ENCODE measurements at regions not wholly inside any gene's neighbourhood (a gene's known extent, or its start where the extent isn't known, plus 50 kb on each side); places are given as distances from the start of the nearest gene placed in this dataset.

DNA sequence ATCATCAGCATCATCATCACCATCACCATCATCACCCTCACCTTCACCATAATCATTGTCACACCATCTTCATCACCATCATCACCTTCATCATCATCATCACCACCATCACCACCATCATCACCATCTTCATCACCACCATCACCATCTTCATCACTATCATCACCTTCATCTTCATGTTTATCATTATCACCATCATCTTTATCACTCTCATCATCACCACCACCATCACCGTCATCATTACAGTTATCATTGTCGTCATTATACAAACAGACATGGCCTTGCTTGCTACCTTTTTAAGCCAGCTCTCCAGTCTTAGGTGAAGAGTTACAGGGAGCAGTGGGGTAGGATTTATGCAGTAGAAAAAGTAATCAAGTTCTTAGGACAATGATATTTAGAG lies 114.9 kb downstream of the IRF8 start:
- Histone ChIP-seq H3K4me3 (no peak overlapping the region), H3K9me3 (no peaks in the 10 kb centered on the region), H3K4me1 (peaks cover 6% of the 10 kb centered on the region), H3K36me3 (no peaks in the 10 kb centered on the region), H3K27ac (no peak overlapping the region), H3K27me3 (ENCODE audit: low read depth) (peaks cover 11% of the 10 kb centered on the region)
- TF ChIP-seq, protein P1, sequence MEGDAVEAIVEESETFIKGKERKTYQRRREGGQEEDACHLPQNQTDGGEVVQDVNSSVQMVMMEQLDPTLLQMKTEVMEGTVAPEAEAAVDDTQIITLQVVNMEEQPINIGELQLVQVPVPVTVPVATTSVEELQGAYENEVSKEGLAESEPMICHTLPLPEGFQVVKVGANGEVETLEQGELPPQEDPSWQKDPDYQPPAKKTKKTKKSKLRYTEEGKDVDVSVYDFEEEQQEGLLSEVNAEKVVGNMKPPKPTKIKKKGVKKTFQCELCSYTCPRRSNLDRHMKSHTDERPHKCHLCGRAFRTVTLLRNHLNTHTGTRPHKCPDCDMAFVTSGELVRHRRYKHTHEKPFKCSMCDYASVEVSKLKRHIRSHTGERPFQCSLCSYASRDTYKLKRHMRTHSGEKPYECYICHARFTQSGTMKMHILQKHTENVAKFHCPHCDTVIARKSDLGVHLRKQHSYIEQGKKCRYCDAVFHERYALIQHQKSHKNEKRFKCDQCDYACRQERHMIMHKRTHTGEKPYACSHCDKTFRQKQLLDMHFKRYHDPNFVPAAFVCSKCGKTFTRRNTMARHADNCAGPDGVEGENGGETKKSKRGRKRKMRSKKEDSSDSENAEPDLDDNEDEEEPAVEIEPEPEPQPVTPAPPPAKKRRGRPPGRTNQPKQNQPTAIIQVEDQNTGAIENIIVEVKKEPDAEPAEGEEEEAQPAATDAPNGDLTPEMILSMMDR (IDR thresholded peaks at IDR 0.05), result no peak
- intact Hi-C loops (cut with DNase I), result loop anchor here (10.0 kb wide), 1 partner anchor 189 kb away; no protein-coding TSS in a partner anchor
- no peak for DNase-seq
- no peak for ATAC-seq

DNA sequence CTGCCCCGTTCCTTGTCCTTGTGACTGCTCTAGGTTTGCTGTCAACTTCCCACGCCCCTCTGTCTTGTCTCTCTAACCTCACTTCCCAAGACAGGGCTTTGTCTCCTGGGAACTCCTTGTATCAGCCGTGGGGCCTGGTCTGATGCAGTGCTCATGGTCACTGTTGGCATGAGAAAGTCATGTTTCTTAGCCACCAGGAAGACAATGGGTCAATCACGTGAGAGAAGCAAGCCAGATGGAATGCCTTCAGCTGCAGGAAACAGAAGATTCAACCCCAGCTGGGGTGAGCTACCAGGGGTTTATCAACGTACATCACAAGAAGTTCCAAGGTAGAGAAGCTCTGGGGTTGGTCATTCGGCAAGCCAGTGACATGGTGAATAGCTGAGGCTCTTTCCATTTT lies 116.6 kb downstream of the IRF8 start:
- TF ChIP-seq, protein P1 (IDR thresholded peaks at IDR 0.05), result no peak
- intact Hi-C loops (cut with DNase I), result loop anchor here (10.0 kb wide), 1 partner anchor 191 kb away; no protein-coding TSS in a partner anchor
- Histone ChIP-seq H3K27me3 (ENCODE audit: low read depth) (peaks cover 17% of the 10 kb centered on the region), H3K9me3 (peaks cover 6% of the 10 kb centered on the region), H3K36me3 (no peaks in the 10 kb centered on the region), H3K27ac (no peak overlapping the region), H3K4me3 (no peak overlapping the region), H3K4me1 (peaks cover 6% of the 10 kb centered on the region)
- ATAC-seq (no peak), DNase-seq (no peak)

DNA sequence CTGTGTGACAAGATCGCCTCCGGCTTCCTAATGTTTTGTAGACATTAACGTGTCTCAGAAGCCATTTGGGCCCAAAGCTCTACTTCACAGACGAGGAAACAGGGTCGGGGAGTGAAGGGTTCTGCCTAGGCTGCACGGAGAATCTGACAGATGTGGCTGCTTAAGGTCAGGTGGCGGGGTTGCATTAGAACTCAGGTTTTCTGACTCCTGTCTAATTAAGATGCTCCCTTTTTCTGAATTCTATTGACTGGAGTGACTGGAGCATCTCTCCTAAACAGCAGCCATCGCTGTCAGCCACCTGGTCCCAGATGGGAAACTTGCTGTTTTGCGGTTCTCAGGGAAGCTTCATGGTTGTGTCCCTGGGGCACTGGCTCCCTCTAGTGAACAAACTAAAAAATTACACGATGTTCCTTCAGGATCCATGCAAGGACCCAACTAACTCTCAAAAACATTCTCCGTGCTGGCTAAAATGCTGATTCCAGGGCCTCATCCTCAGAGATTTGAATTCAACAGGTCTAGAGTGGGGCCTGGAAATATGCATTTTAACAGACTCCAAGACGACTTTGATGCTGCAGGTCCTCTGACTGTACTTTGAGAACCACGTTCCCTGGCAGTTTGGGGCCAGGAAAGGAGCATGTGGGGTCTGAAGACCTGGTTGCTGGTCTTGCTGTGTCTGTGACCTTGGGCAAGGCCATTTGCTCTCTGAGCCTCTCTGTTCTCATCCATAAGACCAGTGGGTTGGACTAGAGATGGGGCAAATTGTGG lies 117.4 kb downstream of the IRF8 start:
- TF ChIP-seq, protein P1 (IDR thresholded peaks at IDR 0.05), result peak; percentile 73

DNA sequence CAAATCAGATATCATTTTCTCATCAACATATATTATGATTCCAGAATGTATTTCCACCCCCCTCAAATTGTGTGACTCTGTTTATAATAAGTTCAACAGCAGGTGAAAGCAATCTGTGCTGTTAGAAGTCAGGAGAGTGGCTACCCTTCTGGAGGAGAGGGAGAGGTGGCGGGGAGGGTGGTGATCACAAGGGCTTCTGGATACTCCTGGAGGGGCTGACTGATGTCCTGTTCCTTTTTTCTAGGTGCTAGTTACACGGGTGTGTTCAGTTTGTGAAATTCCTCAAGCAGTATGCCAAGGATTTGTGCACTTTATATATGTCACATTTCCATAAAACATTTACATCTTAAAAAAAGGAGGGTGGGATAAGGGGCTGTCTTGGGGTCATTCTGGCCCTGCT lies 119.1 kb downstream of the IRF8 start:
- no peak for DNase-seq

More for the DNA sequence above, 117.4 kb downstream of the IRF8 start:
- peak; percentile 54 to 71 for ATAC-seq
- no peak for DNase-seq
- H3K27me3 ChIP-seq (ENCODE audit: low read depth), result peaks cover 21% of the 10 kb centered on the region
- peaks cover 6% of the 10 kb centered on the region for H3K4me1 ChIP-seq
- H3K4me3 ChIP-seq, result no peak overlapping the region
- intact Hi-C loops (cut with DNase I), result loop anchor here (10.0 kb wide), 1 partner anchor 192 kb away; no protein-coding TSS in a partner anchor
- H3K9me3 ChIP-seq, result peaks cover 6% of the 10 kb centered on the region
- H3K36me3 ChIP-seq, result no peaks in the 10 kb centered on the region
- H3K27ac ChIP-seq, result no peak overlapping the region

DNA sequence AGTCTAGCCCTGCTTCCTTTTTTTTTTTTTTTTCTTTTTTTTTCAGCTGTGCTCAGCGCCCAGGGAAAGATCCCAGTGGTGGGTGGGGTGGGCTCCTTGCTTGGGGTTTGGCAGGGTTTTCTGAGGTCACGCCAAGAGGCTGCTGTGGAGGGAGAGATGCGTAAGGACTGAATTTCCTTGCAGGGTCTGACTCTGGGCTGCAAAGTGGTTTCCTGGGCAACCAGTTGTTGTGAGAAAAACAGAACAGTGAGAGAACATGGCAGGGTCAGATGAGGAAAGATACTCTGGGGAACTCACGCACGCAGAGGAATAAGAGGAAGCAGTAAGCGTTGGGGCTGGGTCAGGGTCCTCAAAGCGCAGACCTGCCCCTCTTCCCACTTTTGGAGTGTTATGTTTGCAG lies 119.5 kb downstream of the IRF8 start:
- peaks cover 17% of the 10 kb centered on the region for H3K27me3 ChIP-seq (ENCODE audit: low read depth)
- DNase-seq (peak; percentile 67), ATAC-seq (peak; percentile 70 to 85)
- H3K9me3 ChIP-seq, result peaks cover 6% of the 10 kb centered on the region
- no peaks in the 10 kb centered on the region for H3K36me3 ChIP-seq
- peak overlapping the region; percentile 28 for H3K27ac ChIP-seq
- intact Hi-C loops (cut with DNase I), result loop anchor here (10.0 kb wide), 1 partner anchor 194 kb away; no protein-coding TSS in a partner anchor
- TF ChIP-seq, protein P1 (IDR thresholded peaks at IDR 0.05), result no peak
- H3K4me1 ChIP-seq, result peaks cover 6% of the 10 kb centered on the region
- no peak overlapping the region for H3K4me3 ChIP-seq

More for the DNA sequence above, 119.1 kb downstream of the IRF8 start:
- no peaks in the 10 kb centered on the region for H3K36me3 ChIP-seq
- no peak overlapping the region for H3K27ac ChIP-seq
- H3K9me3 ChIP-seq, result peaks cover 6% of the 10 kb centered on the region
- TF ChIP-seq, protein P1 (IDR thresholded peaks at IDR 0.05), result no peak
- H3K27me3 ChIP-seq (ENCODE audit: low read depth), result peaks cover 17% of the 10 kb centered on the region
- ATAC-seq, result peak; percentile 26 to 38
- intact Hi-C loops (cut with DNase I), result loop anchor here (10.0 kb wide), 1 partner anchor 193 kb away; no protein-coding TSS in a partner anchor
- peaks cover 6% of the 10 kb centered on the region for H3K4me1 ChIP-seq
- H3K4me3 ChIP-seq, result no peak overlapping the region
